ENCODE measurements at regions not wholly inside any gene's neighbourhood (a gene's known extent, or its start where the extent isn't known, plus 50 kb on each side); places are given as distances from the start of the nearest gene placed in this dataset.

GRCh38 chr1:222369148-222369547 is 178.8 kb downstream of the HHIPL2 start:
- TF ChIP-seq BACH1 (IDR thresholded peaks at IDR 0.05; ENCODE audit: low read length): no peak
- TF ChIP-seq CTCF (IDR thresholded peaks at IDR 0.05; ENCODE audit: control extremely low read depth in 1 of 3, insufficient read depth in 1 of 3, low read depth in 1 of 3, low read length in 3 of 3): no peak
- TF ChIP-seq POLR2A (IDR thresholded peaks at IDR 0.05; ENCODE audit: control extremely low read depth in 1 of 2, low read depth in 2 of 2, low read length in 2 of 2): no peak
- TF ChIP-seq CREB1 (IDR thresholded peaks at IDR 0.05): no peak
- TF ChIP-seq SIX5 (IDR thresholded peaks at IDR 0.05; ENCODE audit: low read depth, low read length): no peak
- TF ChIP-seq EGR1 (IDR thresholded peaks at IDR 0.05; ENCODE audit: borderline replicate concordance, low read depth, low read length): no peak

All from H1 (cell line).